ENCODE measurements at regions not wholly inside any gene's neighbourhood (a gene's known extent, or its start where the extent isn't known, plus 50 kb on each side); places are given as distances from the start of the nearest gene placed in this dataset.

GRCh38 chr10:129345763-129346162, 121.3 kb upstream of the MGMT start:
- TF ChIP-seq ETV1 (tag; conservative IDR thresholded peaks at IDR 0.05; ENCODE audit: low read depth) (no peak), ATF2 (CRISPR knock-in tag; IDR thresholded peaks at IDR 0.05) (no peak), VEZF1 (CRISPR knock-in tag; IDR thresholded peaks at IDR 0.05) (no peak), LEF1 (IDR thresholded peaks at IDR 0.05) (no peak), CXXC5 (CRISPR knock-in tag; IDR thresholded peaks at IDR 0.05) (no peak), RFX7 (CRISPR knock-in tag; IDR thresholded peaks at IDR 0.05) (no peak), CTCF (IDR thresholded peaks at IDR 0.05 in 2 of 3, conservative IDR thresholded peaks at IDR 0.05 in 1 of 3; ENCODE audit: insufficient read depth in 2 of 3, low read depth in 1 of 3, low read length in 3 of 3) (no peak)

Data from K562 (cell line).